ENCODE measurements at regions not wholly inside any gene's neighbourhood (a gene's known extent, or its start where the extent isn't known, plus 50 kb on each side); places are given as distances from the start of the nearest gene placed in this dataset.
A peak's percentile ranks its signal among the peaks of the same experiment; 100 is the strongest.

GRCh38 chr11:19355601-19356000, 114.9 kb upstream of the E2F8 start:
- no peak for DNase-seq

GRCh38 chr11:19353287-19353850, 112.6 kb upstream of the E2F8 start:
- DNase-seq: no peak

GRCh38 chr11:19352771-19353160, 112.0 kb upstream of the E2F8 start:
- peak; percentile 62 to 67 for DNase-seq

- DNase-seq: peak; percentile 42 to 59
Observed at GRCh38 chr11:19352072-19352770, 111.5 kb upstream of the E2F8 start.

- DNase-seq: no peak
Observed at GRCh38 chr11:19351426-19351825, 110.7 kb upstream of the E2F8 start.

- no peak for DNase-seq
Observed at GRCh38 chr11:19350160-19350559, 109.4 kb upstream of the E2F8 start.

GRCh38 chr11:19349340-19350025, 108.7 kb upstream of the E2F8 start:
- DNase-seq: no peak

- DNase-seq: no peak
Observed at GRCh38 chr11:19347911-19348310, 107.2 kb upstream of the E2F8 start.

GRCh38 chr11:19345848-19346681, 105.3 kb upstream of the E2F8 start:
- DNase-seq: no peak

- DNase-seq: no peak
Observed at GRCh38 chr11:19345519-19345847, 104.7 kb upstream of the E2F8 start.

- peak in 1 of 2 experiments; percentile 27 for DNase-seq
Observed at GRCh38 chr11:19344661-19345518, 104.1 kb upstream of the E2F8 start.

GRCh38 chr11:19342036-19342435, 101.3 kb upstream of the E2F8 start:
- no peak for DNase-seq

GRCh38 chr11:19338375-19338774, 97.6 kb upstream of the E2F8 start:
- DNase-seq: no peak

- DNase-seq: no peak
Observed at GRCh38 chr11:19337779-19338178, 97.0 kb upstream of the E2F8 start.

- DNase-seq: no peak
Observed at GRCh38 chr11:19336331-19336730, 95.6 kb upstream of the E2F8 start.

- DNase-seq: no peak
Observed at GRCh38 chr11:19332476-19332875, 91.7 kb upstream of the E2F8 start.

- no peak for DNase-seq
Observed at GRCh38 chr11:19330416-19330815, 89.7 kb upstream of the E2F8 start.

- peak in 1 of 2 experiments; percentile 42 for DNase-seq
Observed at GRCh38 chr11:19329970-19330369, 89.2 kb upstream of the E2F8 start.

GRCh38 chr11:19328586-19329311, 88.0 kb upstream of the E2F8 start:
- DNase-seq: no peak

- no peak for DNase-seq
Observed at GRCh38 chr11:19327280-19327679, 86.5 kb upstream of the E2F8 start.

GRCh38 chr11:19326499-19326898, 85.8 kb upstream of the E2F8 start:
- DNase-seq: peak in 1 of 2 experiments; percentile 13

GRCh38 chr11:19323502-19323901, 82.8 kb upstream of the E2F8 start:
- DNase-seq: no peak

Measured in NCI-H446 (cell line).